ENCODE measurements at regions not wholly inside any gene's neighbourhood (a gene's known extent, or its start where the extent isn't known, plus 50 kb on each side); places are given as distances from the start of the nearest gene placed in this dataset.

- TF ChIP-seq, protein P1, sequence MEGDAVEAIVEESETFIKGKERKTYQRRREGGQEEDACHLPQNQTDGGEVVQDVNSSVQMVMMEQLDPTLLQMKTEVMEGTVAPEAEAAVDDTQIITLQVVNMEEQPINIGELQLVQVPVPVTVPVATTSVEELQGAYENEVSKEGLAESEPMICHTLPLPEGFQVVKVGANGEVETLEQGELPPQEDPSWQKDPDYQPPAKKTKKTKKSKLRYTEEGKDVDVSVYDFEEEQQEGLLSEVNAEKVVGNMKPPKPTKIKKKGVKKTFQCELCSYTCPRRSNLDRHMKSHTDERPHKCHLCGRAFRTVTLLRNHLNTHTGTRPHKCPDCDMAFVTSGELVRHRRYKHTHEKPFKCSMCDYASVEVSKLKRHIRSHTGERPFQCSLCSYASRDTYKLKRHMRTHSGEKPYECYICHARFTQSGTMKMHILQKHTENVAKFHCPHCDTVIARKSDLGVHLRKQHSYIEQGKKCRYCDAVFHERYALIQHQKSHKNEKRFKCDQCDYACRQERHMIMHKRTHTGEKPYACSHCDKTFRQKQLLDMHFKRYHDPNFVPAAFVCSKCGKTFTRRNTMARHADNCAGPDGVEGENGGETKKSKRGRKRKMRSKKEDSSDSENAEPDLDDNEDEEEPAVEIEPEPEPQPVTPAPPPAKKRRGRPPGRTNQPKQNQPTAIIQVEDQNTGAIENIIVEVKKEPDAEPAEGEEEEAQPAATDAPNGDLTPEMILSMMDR (IDR thresholded peaks at IDR 0.05) = no peak
- no peak for TF ChIP-seq POLR2A (IDR thresholded peaks at IDR 0.05; ENCODE audit: low read depth)
Observed at GRCh38 chr10:108690530-108690929, 1232.8 kb downstream of the XPNPEP1 start.
